Natural killer cell (primary cell): ENCODE measurements at regions not wholly inside any gene's neighbourhood (a gene's known extent, or its start where the extent isn't known, plus 50 kb on each side); places are given as distances from the start of the nearest gene placed in this dataset.

Experiments used
- ATAC-seq, 3 donors: fragments of 150-1000 bp in 2 of 3; fragments of 200-7000 bp in 1 of 3; cut with Tn5 transposase; 1 replicate in 1 of 3; 2 replicates in 2 of 3; pipeline ENCODE4 v1.10.0; 2021; ENCODE audit warnings: mild to moderate bottlenecking in 2 of 3, moderate library complexity in 2 of 3
- DNase-seq, 2 donors: peaks; one replicate each; pipeline versions ENCODE4 v3.0.0 to v3.0.0-alpha.2; 2013 to 2021; ENCODE audit warnings: mixed read lengths in 1 of 2
- H3K27ac ChIP-seq: one replicate; pipeline ENCODE4 v1.5.1; 2013; ENCODE audit warnings: mild to moderate bottlenecking, low read length
- H3K27me3 ChIP-seq: one replicate; pipeline ENCODE4 v1.6.1; 2013; ENCODE audit warnings: low read length; ENCODE audit not compliant: control insufficient read depth, insufficient read depth
- H3K36me3 ChIP-seq: one replicate; pipeline ENCODE4 v1.6.1; 2013; ENCODE audit warnings: low read length; ENCODE audit not compliant: control insufficient read depth, insufficient read depth
- H3K4me1 ChIP-seq: one replicate; pipeline ENCODE4 v1.6.1; 2013; ENCODE audit warnings: low read length; ENCODE audit not compliant: control insufficient read depth, insufficient read depth
- H3K4me3 ChIP-seq: one replicate; pipeline ENCODE4 v1.5.1; 2013; ENCODE audit warnings: low read length
- H3K9me3 ChIP-seq: one replicate; pipeline ENCODE4 v1.6.1; 2013; ENCODE audit warnings: low read length; ENCODE audit not compliant: control insufficient read depth, insufficient read depth
- H3K27ac Mint-ChIP-seq, 2 donors: one replicate each; pipeline ENCODE4 v1.8.0; 2022; ENCODE audit warnings: mild to moderate bottlenecking in 2 of 2, mixed read lengths in 2 of 2, moderate library complexity in 1 of 2
- H3K27me3 Mint-ChIP-seq, 2 donors: one replicate each; pipeline ENCODE4 v1.8.0; 2022; ENCODE audit warnings: low read depth in 2 of 2, mixed read lengths in 2 of 2
- H3K36me3 Mint-ChIP-seq: one replicate; pipeline ENCODE4 v1.8.0; 2022; ENCODE audit warnings: mixed read lengths
- H3K4me1 Mint-ChIP-seq, 2 donors: one replicate each; pipeline ENCODE4 v1.8.0; 2022; ENCODE audit warnings: mixed read lengths in 2 of 2
- H3K4me3 Mint-ChIP-seq: one replicate; pipeline ENCODE4 v1.8.0; 2022; ENCODE audit warnings: mild to moderate bottlenecking, moderate library complexity, mixed read lengths
- H3K9me3 Mint-ChIP-seq, 2 donors: one replicate each; pipeline ENCODE4 v1.8.0; 2022; ENCODE audit warnings: mixed read lengths in 2 of 2
- WGBS: methylation state at CpG from one replicate; pipeline ENCODE4 v1.1.7; 2013; ENCODE audit warnings: missing lambda C conversion rate; ENCODE audit not compliant: insufficient coverage; 5-methylcytosine and 5-hydroxymethylcytosine counted together
- intact Hi-C: fragments of 100-400 bp; cut with micrococcal nuclease; formaldehyde crosslinking; loops from one replicate; pipeline ENCODE4 v1.14.2; 2022
- TF ChIP-seq, protein P1 (sequence below): fragments of 200-600 bp; IDR thresholded peaks from one replicate; pipeline ENCODE4 v1.8.0; 2022; ENCODE audit warnings: antibody characterized with exemption

DNA sequence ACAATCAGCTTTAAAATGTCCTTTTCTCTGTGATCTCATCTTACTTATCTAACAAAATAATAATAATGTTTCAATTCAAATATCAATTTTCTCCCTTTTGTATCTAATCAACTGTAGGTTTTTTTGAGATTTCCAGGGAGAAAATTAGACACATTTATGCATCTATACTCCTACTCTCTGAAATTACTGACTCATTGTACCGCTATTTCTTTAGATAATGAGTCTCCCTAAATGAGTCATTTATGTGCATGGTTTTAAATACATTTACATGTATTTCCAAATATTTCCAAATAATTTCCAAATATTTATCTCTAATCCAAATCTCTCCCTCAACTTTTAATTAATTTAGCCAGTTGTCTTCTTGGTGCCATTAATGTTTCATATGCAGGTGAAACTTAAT, 621.0 kb downstream of the TECRL start:
- Histone ChIP-seq H3K9me3 (no peaks in the 10 kb centered on the region), H3K27me3 (no peaks in the 10 kb centered on the region), H3K4me1 (no peaks in the 10 kb centered on the region), H3K27ac (no peak overlapping the region), H3K4me3 (no peak overlapping the region), H3K36me3 (no peaks in the 10 kb centered on the region)
- no CpG with 5 or more reads among the region's 1 CpG for WGBS
- intact Hi-C loops, result no loop called here
- Mint-ChIP-seq H3K4me1 (no peaks in the 10 kb centered on the region), H3K4me3 (no peak overlapping the region), H3K27ac (no peak overlapping the region), H3K36me3 (peaks cover 5% of the 10 kb centered on the region), H3K27me3 (no peaks in the 10 kb centered on the region), H3K9me3 (peaks cover 8 to 26% of the 10 kb centered on the region in 2 donors)
- ATAC-seq, result no peak
- DNase-seq, result no peak
- TF ChIP-seq, protein P1, sequence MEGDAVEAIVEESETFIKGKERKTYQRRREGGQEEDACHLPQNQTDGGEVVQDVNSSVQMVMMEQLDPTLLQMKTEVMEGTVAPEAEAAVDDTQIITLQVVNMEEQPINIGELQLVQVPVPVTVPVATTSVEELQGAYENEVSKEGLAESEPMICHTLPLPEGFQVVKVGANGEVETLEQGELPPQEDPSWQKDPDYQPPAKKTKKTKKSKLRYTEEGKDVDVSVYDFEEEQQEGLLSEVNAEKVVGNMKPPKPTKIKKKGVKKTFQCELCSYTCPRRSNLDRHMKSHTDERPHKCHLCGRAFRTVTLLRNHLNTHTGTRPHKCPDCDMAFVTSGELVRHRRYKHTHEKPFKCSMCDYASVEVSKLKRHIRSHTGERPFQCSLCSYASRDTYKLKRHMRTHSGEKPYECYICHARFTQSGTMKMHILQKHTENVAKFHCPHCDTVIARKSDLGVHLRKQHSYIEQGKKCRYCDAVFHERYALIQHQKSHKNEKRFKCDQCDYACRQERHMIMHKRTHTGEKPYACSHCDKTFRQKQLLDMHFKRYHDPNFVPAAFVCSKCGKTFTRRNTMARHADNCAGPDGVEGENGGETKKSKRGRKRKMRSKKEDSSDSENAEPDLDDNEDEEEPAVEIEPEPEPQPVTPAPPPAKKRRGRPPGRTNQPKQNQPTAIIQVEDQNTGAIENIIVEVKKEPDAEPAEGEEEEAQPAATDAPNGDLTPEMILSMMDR, result no peak

DNA sequence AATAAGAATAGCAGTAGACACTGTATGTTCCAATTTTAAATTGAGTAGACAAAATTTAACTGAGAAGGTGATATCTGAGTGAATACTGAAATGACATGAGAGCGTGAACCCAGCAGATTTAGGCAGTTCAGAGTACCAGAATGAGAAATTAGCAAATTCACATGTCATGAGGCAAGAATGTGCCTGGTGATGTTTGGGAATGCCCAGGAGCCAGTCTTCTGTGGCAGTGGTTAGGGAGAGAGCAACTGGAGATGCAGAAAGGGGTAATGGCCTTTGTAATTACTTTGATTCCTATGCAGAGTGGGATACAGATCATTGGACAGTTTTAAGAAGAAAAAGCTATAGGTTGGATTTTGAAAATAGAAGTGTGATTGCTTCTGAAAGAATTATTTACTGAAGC, 621.9 kb downstream of the TECRL start:
- no peak overlapping the region for H3K4me3 Mint-ChIP-seq
- Histone ChIP-seq H3K27me3 (no peaks in the 10 kb centered on the region), H3K4me3 (no peak overlapping the region), H3K9me3 (no peaks in the 10 kb centered on the region), H3K27ac (no peak overlapping the region), H3K4me1 (no peaks in the 10 kb centered on the region), H3K36me3 (no peaks in the 10 kb centered on the region)
- ATAC-seq (no peak), DNase-seq (no peak)
- no peaks in the 10 kb centered on the region for H3K4me1 Mint-ChIP-seq
- intact Hi-C loops, result no loop called here
- H3K27me3 Mint-ChIP-seq, result no peaks in the 10 kb centered on the region
- peaks cover 5% of the 10 kb centered on the region for H3K36me3 Mint-ChIP-seq
- WGBS, result 58% methylated on average over 1 of the region's 1 CpG
- TF ChIP-seq, protein P1, result no peak
- H3K9me3 Mint-ChIP-seq, result peaks cover 8 to 23% of the 10 kb centered on the region in 2 donors
- no peak overlapping the region for H3K27ac Mint-ChIP-seq

DNA sequence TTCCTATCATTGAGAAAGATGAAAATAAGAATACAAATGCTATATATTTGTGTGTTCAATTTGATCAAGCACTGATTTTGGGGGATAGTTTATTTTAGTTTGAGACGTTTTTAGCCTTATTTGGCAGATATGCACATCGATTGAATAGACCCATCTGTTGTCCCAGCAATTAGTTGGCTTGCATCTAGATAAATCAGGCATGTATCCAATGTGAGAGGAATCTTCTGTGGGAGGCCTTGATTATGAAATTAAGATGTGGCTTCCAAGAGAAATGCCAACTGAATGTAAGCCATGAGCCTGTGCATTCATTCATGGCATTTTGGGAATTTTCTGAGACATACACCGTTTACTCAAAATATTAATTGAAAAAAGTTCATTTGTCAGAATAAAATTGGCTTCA, 623.1 kb downstream of the TECRL start:
- no peaks in the 10 kb centered on the region for H3K36me3 ChIP-seq
- no peak overlapping the region for H3K4me3 ChIP-seq
- 75% methylated on average over 3 of the region's 3 CpGs for WGBS
- Mint-ChIP-seq H3K27me3 (no peaks in the 10 kb centered on the region), H3K36me3 (peaks cover 5% of the 10 kb centered on the region), H3K4me3 (no peak overlapping the region), H3K9me3 (peaks cover 3 to 17% of the 10 kb centered on the region in 2 donors), H3K27ac (no peak overlapping the region), H3K4me1 (no peaks in the 10 kb centered on the region)
- no peaks in the 10 kb centered on the region for H3K4me1 ChIP-seq
- no peak overlapping the region for H3K27ac ChIP-seq
- DNase-seq (no peak), ATAC-seq (no peak)
- TF ChIP-seq, protein P1, result no peak
- intact Hi-C loops, result no loop called here
- H3K9me3 ChIP-seq, result no peaks in the 10 kb centered on the region
- no peaks in the 10 kb centered on the region for H3K27me3 ChIP-seq

DNA sequence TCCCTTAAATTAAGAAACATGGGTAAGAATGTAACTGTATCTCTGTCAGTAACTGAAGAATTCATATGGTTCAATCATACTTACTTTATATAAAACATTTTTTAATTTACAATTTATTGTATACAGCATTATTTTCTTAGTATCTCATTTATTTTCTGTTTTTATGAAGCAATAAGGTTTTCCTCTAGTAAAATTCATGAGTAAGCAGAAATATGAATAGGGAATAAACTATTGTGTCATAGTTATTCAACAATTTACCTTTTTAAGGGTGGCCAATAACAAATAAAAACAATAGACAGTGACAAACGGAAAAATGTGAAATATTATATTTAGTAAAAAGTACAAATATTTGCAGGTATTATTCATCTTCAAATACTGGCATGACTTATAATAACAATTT, 624.4 kb downstream of the TECRL start:
- H3K9me3 Mint-ChIP-seq, result peaks cover 6 to 23% of the 10 kb centered on the region in 2 donors
- no peak for ATAC-seq
- intact Hi-C loops, result no loop called here

More for the DNA sequence above, 624.4 kb downstream of the TECRL start:
- Mint-ChIP-seq H3K4me3 (no peak overlapping the region), H3K4me1 (no peaks in the 10 kb centered on the region), H3K27ac (no peak overlapping the region), H3K27me3 (no peaks in the 10 kb centered on the region), H3K36me3 (peaks cover 5% of the 10 kb centered on the region)
- no CpG with 5 or more reads among the region's 1 CpG for WGBS
- H3K4me3 ChIP-seq, result no peak overlapping the region
- TF ChIP-seq, protein P1, result no peak
- no peaks in the 10 kb centered on the region for H3K9me3 ChIP-seq
- H3K27me3 ChIP-seq, result no peaks in the 10 kb centered on the region
- H3K36me3 ChIP-seq, result no peaks in the 10 kb centered on the region
- H3K27ac ChIP-seq, result no peak overlapping the region
- DNase-seq, result no peak
- no peaks in the 10 kb centered on the region for H3K4me1 ChIP-seq
